Left lung (tissue), 4 donors: ENCODE measurements at regions not wholly inside any gene's neighbourhood (a gene's known extent, or its start where the extent isn't known, plus 50 kb on each side); places are given as distances from the start of the nearest gene placed in this dataset.
A peak's percentile ranks its signal among the peaks of the same experiment; 100 is the strongest.

Experiments used
- ATAC-seq: fragments of 200-7000 bp; cut with Tn5 transposase; one replicate; pipeline ENCODE4 v1.9.1; 2020; ENCODE audit warnings: moderate library complexity
- DNase-seq, 4 donors: peaks; one replicate each; pipeline ENCODE4 v3.0.0-alpha.2; 2013 to 2020
- H3K27ac ChIP-seq, 2 donors: fragments of 200-600 bp; sonication (generic) in 1 of 2; one replicate each; pipeline versions ENCODE4 v1.5.0 to v1.8.0; 2020 to 2021
- H3K27me3 ChIP-seq, 2 donors: fragments of 200-600 bp; sonication (generic) in 1 of 2; one replicate each; pipeline versions ENCODE4 v1.5.0 to v1.8.0; 2020 to 2021
- H3K36me3 ChIP-seq, 2 donors: fragments of 200-600 bp; sonication (generic) in 1 of 2; one replicate each; pipeline versions ENCODE4 v1.5.0 to v1.8.0; 2020 to 2021
- H3K4me1 ChIP-seq, 2 donors: fragments of 200-600 bp; one replicate each; pipeline ENCODE4 v1.8.0; 2021
- H3K4me3 ChIP-seq, 2 donors: fragments of 200-600 bp; sonication (generic) in 1 of 2; one replicate each; pipeline versions ENCODE4 v1.5.0 to v1.8.0; 2020 to 2021; ENCODE audit warnings: mild to moderate bottlenecking in 1 of 2
- H3K9me3 ChIP-seq, 2 donors: fragments of 200-600 bp; sonication (generic) in 1 of 2; one replicate each; pipeline versions ENCODE4 v1.5.0 to v1.8.0; 2020 to 2021
- intact Hi-C, 2 donors: fragments of 100-400 bp; cut with DNase I; formaldehyde crosslinking; loops; one replicate each; pipeline versions ENCODE4 v1.11.2 to v1.14.2; 2022
- TF ChIP-seq, protein P1 (sequence below), 2 donors: fragments of 200-600 bp; sonication (generic) in 1 of 2; IDR thresholded peaks; one replicate each; pipeline versions ENCODE4 v1.5.0 to v1.8.0; 2021; ENCODE audit warnings: antibody characterized with exemption in 2 of 2
- donor health status: DM: no; HTN: yes; CAD: no.
- donor health status: DM: no; HTN: no; CAD: no.

GRCh38 chrX:149302705-149303104 lies 202.4 kb downstream of the IDS start:
- H3K36me3 ChIP-seq = no peaks in the 10 kb centered on the region
- H3K27ac ChIP-seq = no peak overlapping the region
- no peaks in the 10 kb centered on the region for H3K4me1 ChIP-seq
- DNase-seq = no peak
- no peaks in the 10 kb centered on the region for H3K9me3 ChIP-seq
- no peak overlapping the region for H3K4me3 ChIP-seq
- H3K27me3 ChIP-seq = no peaks in the 10 kb centered on the region
- ATAC-seq = no peak
- TF ChIP-seq, protein P1, sequence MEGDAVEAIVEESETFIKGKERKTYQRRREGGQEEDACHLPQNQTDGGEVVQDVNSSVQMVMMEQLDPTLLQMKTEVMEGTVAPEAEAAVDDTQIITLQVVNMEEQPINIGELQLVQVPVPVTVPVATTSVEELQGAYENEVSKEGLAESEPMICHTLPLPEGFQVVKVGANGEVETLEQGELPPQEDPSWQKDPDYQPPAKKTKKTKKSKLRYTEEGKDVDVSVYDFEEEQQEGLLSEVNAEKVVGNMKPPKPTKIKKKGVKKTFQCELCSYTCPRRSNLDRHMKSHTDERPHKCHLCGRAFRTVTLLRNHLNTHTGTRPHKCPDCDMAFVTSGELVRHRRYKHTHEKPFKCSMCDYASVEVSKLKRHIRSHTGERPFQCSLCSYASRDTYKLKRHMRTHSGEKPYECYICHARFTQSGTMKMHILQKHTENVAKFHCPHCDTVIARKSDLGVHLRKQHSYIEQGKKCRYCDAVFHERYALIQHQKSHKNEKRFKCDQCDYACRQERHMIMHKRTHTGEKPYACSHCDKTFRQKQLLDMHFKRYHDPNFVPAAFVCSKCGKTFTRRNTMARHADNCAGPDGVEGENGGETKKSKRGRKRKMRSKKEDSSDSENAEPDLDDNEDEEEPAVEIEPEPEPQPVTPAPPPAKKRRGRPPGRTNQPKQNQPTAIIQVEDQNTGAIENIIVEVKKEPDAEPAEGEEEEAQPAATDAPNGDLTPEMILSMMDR (IDR thresholded peaks at IDR 0.05) = no peak
- intact Hi-C loops = no loop called here

GRCh38 chrX:149298111-149298510 lies 207.0 kb downstream of the IDS start:
- TF ChIP-seq, protein P1 (IDR thresholded peaks at IDR 0.05) = no peak
- ATAC-seq (no peak), DNase-seq (no peak)
- intact Hi-C loops = no loop called here
- H3K4me1 ChIP-seq = no peaks in the 10 kb centered on the region
- H3K9me3 ChIP-seq = no peaks in the 10 kb centered on the region
- H3K4me3 ChIP-seq = no peak overlapping the region
- no peak overlapping the region for H3K27ac ChIP-seq
- no peaks in the 10 kb centered on the region for H3K27me3 ChIP-seq
- H3K36me3 ChIP-seq = no peaks in the 10 kb centered on the region

- Histone ChIP-seq H3K36me3 (no peaks in the 10 kb centered on the region), H3K27ac (no peak overlapping the region), H3K27me3 (no peaks in the 10 kb centered on the region), H3K4me1 (no peaks in the 10 kb centered on the region), H3K9me3 (no peaks in the 10 kb centered on the region), H3K4me3 (no peak overlapping the region)
- TF ChIP-seq, protein P1 (IDR thresholded peaks at IDR 0.05) = no peak
- intact Hi-C loops = no loop called here
- no peak for ATAC-seq
- peak in 1 of 4 donors; percentile 10 for DNase-seq
These were observed 209.0 kb downstream of the IDS start for GRCh38 chrX:149296092-149296491.

DNA sequence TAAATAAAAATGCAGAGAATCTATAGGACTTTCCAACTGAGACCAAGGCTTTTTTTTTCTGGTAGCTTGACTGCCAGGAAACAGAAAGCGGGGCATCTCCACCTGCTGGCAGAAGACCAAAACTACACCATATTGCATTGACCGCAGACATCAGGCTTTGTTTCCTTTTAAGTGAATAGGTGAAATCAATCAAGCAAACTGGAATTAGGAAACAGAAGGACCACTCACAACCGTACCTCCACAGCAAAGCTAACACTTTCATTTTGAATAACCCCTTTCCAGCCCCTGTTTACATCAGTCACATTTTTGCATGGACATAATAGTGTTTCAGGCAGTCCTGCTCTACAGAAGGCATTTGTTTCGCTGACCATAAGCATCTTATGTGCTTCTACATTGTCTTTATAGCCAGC lies 218.2 kb downstream of the IDS start:
- Histone ChIP-seq H3K27ac (no peak overlapping the region), H3K27me3 (no peaks in the 10 kb centered on the region), H3K36me3 (no peaks in the 10 kb centered on the region), H3K4me3 (no peak overlapping the region), H3K4me1 (no peaks in the 10 kb centered on the region), H3K9me3 (no peaks in the 10 kb centered on the region)
- DNase-seq = peak in 2 of 4 donors; percentile 27 to 42
- peak; percentile 40 for ATAC-seq
- TF ChIP-seq, protein P1 (IDR thresholded peaks at IDR 0.05) = peak; percentile 50 to 62
- intact Hi-C loops = no loop called here

DNA sequence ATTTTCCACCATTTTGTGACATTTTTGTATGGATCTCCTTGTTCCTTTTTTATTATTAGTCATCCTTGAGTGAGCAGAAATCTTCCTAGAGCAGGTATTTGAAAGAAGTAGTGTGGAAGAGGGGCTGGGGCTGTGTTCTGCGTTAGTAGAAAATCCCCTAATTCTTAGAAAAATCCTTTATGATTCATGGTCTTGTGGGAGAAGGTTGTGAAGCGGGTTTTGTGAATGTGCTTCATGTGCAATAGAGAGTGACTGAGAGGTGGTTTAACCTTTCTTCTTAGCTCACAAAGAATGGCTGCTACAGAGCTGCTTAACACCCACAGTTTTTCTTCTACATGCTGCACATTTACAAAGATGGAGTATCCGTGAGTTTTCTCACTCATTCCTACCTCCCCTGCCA lies 220.5 kb downstream of the IDS start:
- Histone ChIP-seq H3K9me3 (no peaks in the 10 kb centered on the region), H3K27me3 (no peaks in the 10 kb centered on the region), H3K4me3 (no peak overlapping the region), H3K4me1 (no peaks in the 10 kb centered on the region), H3K36me3 (no peaks in the 10 kb centered on the region), H3K27ac (no peak overlapping the region)
- intact Hi-C loops = no loop called here
- TF ChIP-seq, protein P1 (IDR thresholded peaks at IDR 0.05) = no peak
- ATAC-seq (no peak), DNase-seq (no peak)
